Esophagus mucosa (tissue), 1 donor: ENCODE measurements at regions not wholly inside any gene's neighbourhood (a gene's known extent, or its start where the extent isn't known, plus 50 kb on each side); places are given as distances from the start of the nearest gene placed in this dataset.

Source experiments
- ATAC-seq: fragments of 200-7000 bp; cut with Tn5 transposase; one replicate; pipeline ENCODE4 v1.9.1; 2020
- donor health status: DM: yes; HTN: yes; CAD: no.

GRCh38 chr2:67985586-67985985 is 77.2 kb downstream of the C1D start:
- ATAC-seq: no peak

GRCh38 chr2:67986258-67986657 is 76.5 kb downstream of the C1D start:
- no peak for ATAC-seq
